GM19240 (cell line): ENCODE measurements at regions not wholly inside any gene's neighbourhood (a gene's known extent, or its start where the extent isn't known, plus 50 kb on each side); places are given as distances from the start of the nearest gene placed in this dataset.
"Not testable (repeated sequence)": the region's sequence is repeated elsewhere in the genome, so short reads cannot be mapped to it uniquely, and the experiment has no call there.

Source experiments
- DNase-seq: peaks from one replicate; pipeline ENCODE4 v3.0.0; 2011; ENCODE audit warnings: low spot score; ENCODE audit not compliant: insufficient read length

- DNase-seq, result no peak
These were observed 135.5 kb downstream of the CEMIP2 start for GRCh38 chr9:71632776-71633175.

DNA sequence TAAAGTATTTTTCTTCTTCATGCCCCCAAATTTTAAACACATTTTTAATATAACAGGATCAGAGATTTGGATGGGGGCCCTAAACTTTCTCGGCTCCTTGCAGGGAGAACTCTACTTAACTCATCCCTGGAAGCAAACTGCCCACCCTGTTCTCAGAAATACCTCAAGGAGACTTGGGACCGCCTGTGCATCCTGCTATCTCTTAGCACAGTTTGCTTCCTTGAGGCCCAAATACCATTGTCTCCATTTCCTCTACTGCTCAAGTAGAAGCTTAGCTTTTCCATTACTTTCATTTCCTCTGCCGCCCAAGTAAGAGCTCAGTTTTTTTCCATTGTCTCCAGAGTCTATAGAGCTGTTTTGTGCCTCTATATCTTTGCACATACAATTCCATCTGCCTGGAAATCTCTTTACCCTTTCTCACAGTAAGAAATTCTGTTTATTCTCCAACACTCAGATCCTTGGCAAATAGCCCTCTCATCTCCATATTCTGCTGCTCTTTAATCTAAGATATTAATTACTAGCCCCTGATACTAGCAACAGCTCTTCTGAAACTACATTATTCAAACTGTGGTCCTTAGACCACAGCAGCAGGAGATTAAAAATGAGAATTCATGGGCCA is 137.8 kb downstream of the CEMIP2 start:
- no peak for DNase-seq

DNA sequence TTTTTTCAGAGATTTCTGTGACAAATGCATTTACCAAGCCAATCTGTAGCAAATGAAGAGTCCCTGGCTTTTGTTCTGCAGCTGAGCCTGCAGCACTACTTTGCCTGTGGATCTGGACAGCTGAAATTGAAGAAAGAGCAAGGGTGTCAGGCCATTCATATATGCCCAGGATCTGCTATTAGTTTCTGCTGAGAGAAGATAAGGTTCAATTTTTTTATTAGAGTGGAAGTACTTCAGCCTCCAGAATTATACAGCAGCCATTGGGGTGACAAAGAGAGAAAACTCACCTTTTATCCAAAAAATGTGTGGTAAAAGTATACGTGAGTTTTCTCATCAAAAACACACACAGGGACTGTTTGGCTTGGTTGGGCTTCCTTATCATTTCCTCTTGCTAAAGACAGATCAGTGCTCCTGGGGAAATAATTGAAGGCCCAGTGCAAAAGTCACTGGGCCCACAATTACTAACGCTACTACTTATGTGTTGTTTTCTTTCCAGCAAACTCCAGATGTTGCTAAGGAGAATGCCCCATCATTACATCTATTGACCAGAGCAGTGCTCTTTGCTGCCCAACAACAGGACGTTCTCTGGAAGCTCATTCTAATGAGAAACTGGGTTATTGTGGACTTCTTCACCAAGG is 138.6 kb downstream of the CEMIP2 start:
- no peak for DNase-seq

GRCh38 chr9:71628247-71628646 is 140.1 kb downstream of the CEMIP2 start:
- DNase-seq, result no peak

- no peak for DNase-seq
These were observed 140.8 kb downstream of the CEMIP2 start for GRCh38 chr9:71627537-71627936.

- DNase-seq, result no peak
These were observed 141.9 kb downstream of the CEMIP2 start for GRCh38 chr9:71626395-71626794.

DNA sequence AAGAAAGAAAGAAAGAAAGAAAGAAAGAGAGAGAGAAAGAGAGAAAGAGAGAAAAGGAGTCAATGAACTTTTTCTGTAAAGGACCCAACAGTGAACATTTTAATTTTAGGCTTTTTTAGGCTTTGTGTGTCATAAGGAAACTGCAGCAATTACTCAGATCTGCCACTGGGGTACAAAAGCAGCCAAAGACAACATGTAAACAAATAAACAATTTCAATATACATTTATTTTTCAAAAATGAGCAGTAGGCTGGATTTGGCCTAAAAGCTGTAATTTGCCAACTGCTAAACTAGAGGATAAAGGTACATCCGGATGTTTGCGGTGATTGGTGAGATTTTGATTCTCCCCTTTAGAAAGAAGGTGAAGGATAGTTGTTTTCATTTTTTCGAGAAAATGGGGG is 143.6 kb downstream of the CEMIP2 start:
- no peak for DNase-seq

- no peak for DNase-seq
These were observed 147.6 kb downstream of the CEMIP2 start for GRCh38 chr9:71620746-71621145.

DNA sequence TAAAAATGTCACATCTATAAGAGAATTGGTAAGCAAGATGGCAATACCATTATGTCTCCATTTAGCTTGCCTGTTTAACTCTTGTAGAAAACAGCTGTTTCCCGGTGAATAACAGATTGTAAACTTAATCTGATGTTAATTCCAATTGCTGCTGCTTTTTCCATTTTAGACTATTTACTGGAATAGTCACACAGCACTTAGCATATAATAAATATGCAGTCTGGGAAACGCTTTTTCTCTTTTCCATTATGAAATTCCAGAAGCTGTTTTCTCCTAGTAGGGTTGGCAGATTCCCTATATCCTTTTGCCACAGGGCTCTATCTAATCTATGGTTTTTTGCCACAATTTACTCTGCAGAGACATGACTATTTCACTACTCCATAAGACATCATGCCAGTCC is 148.0 kb downstream of the CEMIP2 start:
- DNase-seq, result no peak

- DNase-seq, result no peak
These were observed 148.4 kb downstream of the CEMIP2 start for GRCh38 chr9:71619926-71620325.

DNA sequence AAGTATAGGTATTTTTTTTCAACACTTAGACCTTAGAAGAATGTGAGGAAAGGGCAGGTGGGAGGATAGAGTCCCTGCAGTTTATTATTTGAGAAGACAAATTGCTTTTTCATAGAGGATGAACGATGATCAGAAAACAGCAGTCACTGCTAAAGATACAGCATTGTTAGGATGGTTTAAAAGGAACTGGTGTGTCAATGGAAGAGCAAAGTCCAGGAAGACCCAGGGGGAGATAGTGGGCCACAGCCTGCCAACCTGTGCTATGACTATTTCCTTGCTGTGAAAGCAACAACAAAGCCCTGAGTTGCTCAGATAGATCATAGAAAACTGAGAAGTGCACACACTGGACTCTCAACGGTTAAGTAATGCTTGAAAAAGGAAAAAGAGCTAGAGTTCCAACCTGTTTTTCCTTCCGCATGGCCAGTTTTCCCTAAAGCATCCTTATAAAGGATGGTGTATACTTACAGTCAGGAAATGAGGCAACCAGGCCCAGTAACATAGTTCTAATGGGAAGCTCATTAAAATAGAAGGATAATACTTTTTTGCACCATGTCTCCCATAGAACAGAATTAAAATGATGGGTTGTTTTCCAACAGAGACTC is 153.8 kb downstream of the CEMIP2 start:
- DNase-seq, result no peak

DNA sequence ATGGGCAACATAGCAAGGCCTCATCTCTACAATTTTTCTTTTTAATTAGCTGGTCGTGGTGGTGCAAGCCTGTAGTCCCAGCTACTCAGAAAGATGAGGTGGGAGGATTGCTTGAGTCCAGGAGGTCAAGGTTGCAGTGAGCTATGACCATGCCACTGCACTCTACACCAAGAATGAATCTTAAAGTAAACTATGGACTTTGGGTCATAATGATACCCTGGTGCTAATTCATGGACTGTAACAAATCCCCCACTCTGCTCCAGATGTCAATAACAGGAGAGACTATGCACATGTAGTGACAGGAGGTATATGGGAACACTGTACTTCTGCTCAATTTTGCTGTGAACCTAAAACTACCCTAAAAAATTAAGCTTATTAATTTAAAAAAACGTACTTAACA is 155.4 kb downstream of the CEMIP2 start:
- DNase-seq, result no peak

DNA sequence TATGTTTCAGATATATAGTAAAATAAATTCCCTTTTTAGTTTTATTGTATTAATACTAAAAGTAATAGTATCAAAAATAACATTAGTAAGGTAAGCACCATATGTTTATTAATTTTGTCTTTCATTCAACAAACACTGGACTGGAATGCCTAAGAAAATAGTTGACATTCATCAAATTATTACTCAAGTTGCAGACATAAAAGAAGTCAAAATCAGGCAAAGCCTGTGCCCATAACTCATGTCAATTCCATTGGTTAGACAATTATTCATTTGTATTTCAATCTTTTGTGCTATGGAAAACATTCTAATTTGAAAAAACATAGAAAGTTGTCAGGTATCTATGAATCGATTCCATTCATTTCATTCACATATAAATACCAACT is 158.9 kb downstream of the CEMIP2 start:
- no peak for DNase-seq

- DNase-seq, result no peak
These were observed 159.4 kb downstream of the CEMIP2 start for GRCh38 chr9:71608825-71609447.

- DNase-seq, result no peak
These were observed 160.3 kb downstream of the CEMIP2 start for GRCh38 chr9:71608021-71608420.

DNA sequence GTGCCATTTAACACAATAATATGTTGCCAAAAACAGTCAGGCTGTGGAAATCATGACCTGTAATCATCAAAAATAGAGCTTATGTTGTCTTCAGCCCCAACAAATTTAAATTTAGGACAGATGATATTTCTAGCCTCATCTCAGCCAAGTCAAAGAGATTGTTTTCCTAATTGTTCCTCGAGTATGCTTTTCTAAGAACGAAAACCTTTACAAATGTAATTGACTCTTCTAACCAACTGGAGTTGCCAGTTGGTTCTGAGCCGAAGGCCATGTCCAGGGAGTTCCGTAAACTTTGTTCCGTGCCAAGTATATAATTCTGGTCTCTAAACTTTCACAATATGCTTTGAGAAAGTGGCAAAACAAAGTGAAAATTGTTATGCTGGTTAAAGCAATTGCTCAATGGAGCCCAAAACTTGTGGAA is 160.8 kb downstream of the CEMIP2 start:
- DNase-seq, result no peak

GRCh38 chr9:71604197-71605063 is 163.9 kb downstream of the CEMIP2 start:
- DNase-seq, result peak; percentile 23

DNA sequence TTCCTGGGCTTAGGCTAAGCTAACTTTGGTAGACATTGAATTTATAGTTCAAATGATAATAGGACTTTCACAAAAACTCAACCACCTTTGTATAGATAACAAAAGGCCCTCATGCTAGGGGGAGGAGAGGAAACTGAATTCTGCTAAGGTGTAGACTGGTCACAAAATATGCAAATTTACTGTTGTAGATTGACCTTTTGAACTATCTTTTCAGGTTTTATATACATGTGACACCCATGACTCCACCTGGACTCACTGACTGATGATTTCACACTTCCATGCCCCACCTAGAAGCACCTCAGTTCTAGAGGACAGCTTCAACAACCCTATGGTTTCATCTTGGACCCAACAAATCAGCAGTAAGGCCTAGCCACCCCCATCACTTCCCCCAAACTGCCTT is 165.7 kb downstream of the CEMIP2 start:
- no peak for DNase-seq

DNA sequence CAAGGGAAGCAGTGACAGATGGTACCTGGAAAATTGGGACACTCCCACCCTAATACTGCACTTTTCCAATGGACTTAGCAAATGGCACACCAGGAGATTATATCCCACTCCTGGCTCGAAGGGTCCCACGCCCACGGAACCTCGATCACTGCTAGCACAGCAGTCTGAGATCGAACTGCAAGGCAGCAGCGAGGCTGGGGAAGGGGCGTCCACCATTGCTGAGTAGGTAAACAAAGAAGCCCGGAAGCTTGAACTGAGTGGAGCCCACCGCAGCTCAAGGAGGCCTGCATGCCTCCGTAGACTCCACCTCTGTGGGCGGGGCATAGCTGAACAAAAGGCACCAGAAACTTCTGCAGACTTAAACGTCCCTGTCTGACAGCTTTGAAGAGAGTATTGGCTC is 172.6 kb downstream of the CEMIP2 start:
- DNase-seq, result not testable (repeated sequence)

DNA sequence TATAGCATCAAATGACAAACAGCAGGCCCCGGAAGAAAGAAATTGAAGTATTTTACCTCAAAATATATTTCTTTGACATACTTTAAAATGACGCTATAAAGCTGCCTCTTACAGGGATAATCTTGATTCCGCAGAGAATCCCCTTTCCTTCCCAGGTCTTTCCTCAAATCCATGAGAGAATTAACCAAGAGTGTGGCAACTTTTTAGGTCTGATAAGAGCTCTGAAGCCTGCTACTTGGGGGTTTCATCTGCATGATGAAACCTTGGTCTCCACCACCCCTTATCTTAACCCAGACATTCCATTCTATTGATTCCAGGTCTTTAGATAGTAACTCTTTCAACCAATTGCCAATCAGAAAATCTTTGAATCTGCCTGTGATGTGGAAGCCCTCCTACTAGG is 173.8 kb downstream of the CEMIP2 start:
- no peak for DNase-seq

- no peak for DNase-seq
These were observed 175.9 kb downstream of the CEMIP2 start for GRCh38 chr9:71592400-71592799.

DNA sequence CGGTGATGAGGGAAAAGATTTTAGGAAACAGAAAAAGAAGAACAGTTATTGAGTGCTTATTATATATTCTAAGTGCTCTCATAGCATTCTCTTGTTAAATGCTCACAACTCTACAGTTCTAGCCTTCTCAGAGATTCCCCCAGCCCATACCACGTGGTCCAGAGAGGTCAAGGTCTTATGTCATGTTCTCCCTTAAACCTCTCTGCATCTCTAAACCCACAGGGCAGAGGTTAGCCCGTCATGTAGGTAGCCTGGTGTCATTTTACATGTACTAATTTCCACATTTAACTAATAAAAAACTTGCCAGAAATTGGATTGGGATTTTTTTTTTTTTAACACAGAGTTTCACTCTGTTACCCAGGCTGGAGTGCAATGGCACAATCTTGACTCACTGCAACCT is 178.0 kb downstream of the CEMIP2 start:
- DNase-seq, result no peak
